Gastrocnemius medialis (tissue), 4 donors: ENCODE measurements at regions not wholly inside any gene's neighbourhood (a gene's known extent, or its start where the extent isn't known, plus 50 kb on each side); places are given as distances from the start of the nearest gene placed in this dataset.

ENCODE experiments used
- ATAC-seq, 2 donors: fragments of 150-250 bp; one replicate each; pipeline ENCODE4 v1.9.1; 2016
- DNase-seq, 2 donors: peaks; one replicate each; pipeline ENCODE4 v3.0.0-alpha.2; 2019
- H3K27ac ChIP-seq, 4 donors: fragments of 200-600 bp; sonication (generic); 1 replicate in 1 of 4; 2 replicates in 3 of 4; pipeline ENCODE4 v1.5.1; 2016 to 2018; ENCODE audit warnings: mild to moderate bottlenecking in 2 of 4, moderate library complexity in 1 of 4
- H3K27me3 ChIP-seq, 3 donors: fragments of 200-600 bp; sonication (generic) in 2 of 3; 1 replicate in 1 of 3; 2 replicates in 2 of 3; pipeline versions ENCODE4 v1.5.1 to v1.6.0; 2016 to 2019; ENCODE audit warnings: mild to moderate bottlenecking in 1 of 3, moderate library complexity in 1 of 3
- H3K36me3 ChIP-seq, 2 donors: fragments of 200-600 bp; sonication (generic) in 1 of 2; one replicate each; pipeline ENCODE4 v1.5.1; 2017 to 2018
- H3K4me1 ChIP-seq, 2 donors: fragments of 200-600 bp; sonication (generic) in 1 of 2; one replicate each; pipeline ENCODE4 v1.5.1; 2016 to 2017; ENCODE audit warnings: mild to moderate bottlenecking in 2 of 2
- H3K4me3 ChIP-seq, 4 donors: fragments of 200-600 bp; sonication (generic) in 3 of 4; 1 replicate in 1 of 4; 2 replicates in 3 of 4; pipeline ENCODE4 v1.5.1; 2016 to 2019; ENCODE audit warnings: mild to moderate bottlenecking in 2 of 4
- H3K9me3 ChIP-seq, 3 donors: fragments of 200-600 bp; sonication (generic) in 2 of 3; 1 replicate in 1 of 3; 2 replicates in 2 of 3; pipeline ENCODE4 v1.5.1; 2016 to 2019
- CTCF ChIP-seq, 5 experiments: fragments of 450-650 bp in 3 of 5; fragments of 200-600 bp in 2 of 5; sonication (generic) in 2 of 5; IDR thresholded peaks in 4 of 5; conservative IDR thresholded peaks in 1 of 5; 1 replicate in 4 of 5; 2 replicates in 1 of 5; pipeline ENCODE4 v1.5.1; 2016 to 2019; ENCODE audit warnings: antibody characterized with exemption in 5 of 5, mild to moderate bottlenecking in 3 of 5, moderate library complexity in 3 of 5
- POLR2A ChIP-seq, 2 donors: fragments of 450-650 bp; IDR thresholded peaks; one replicate each; pipeline ENCODE4 v1.6.1; 2017; ENCODE audit warnings: antibody characterized with exemption in 2 of 2, mild to moderate bottlenecking in 2 of 2, moderate library complexity in 2 of 2
- in situ Hi-C, 4 donors: fragments of 200-750 bp; cut with MboI; loops; one replicate each; pipeline versions ENCODE4 v1.15.0 to v1.8.0; 2017; ENCODE audit warnings: low sequenced_read_pairs in 4 of 4
- intact Hi-C: fragments of 100-400 bp; cut with DNase I; formaldehyde crosslinking; loops from one replicate; pipeline ENCODE4 v1.15.1; 2023; ENCODE audit warnings: low total_unique reads

GRCh38 chr9:113786071-113786470, 90.0 kb upstream of the ZNF618 start:
- ATAC-seq, result no peak
- H3K27ac ChIP-seq, result no peak overlapping the region
- H3K9me3 ChIP-seq, result no peaks in the 10 kb centered on the region
- intact Hi-C loops (no loop called here), in situ Hi-C loops (no loop called here)
- no peaks in the 10 kb centered on the region for H3K4me1 ChIP-seq
- H3K36me3 ChIP-seq, result no peaks in the 10 kb centered on the region
- H3K27me3 ChIP-seq, result no peaks in the 10 kb centered on the region
- H3K4me3 ChIP-seq, result no peak overlapping the region
- TF ChIP-seq POLR2A (IDR thresholded peaks at IDR 0.05), result no peak
- no peak for TF ChIP-seq CTCF (IDR thresholded peaks at IDR 0.05 in 4 of 5, conservative IDR thresholded peaks at IDR 0.05 in 1 of 5)
- no peak for DNase-seq

GRCh38 chr9:113787871-113788270, 88.2 kb upstream of the ZNF618 start:
- Histone ChIP-seq H3K9me3 (no peaks in the 10 kb centered on the region), H3K27ac (no peak overlapping the region), H3K36me3 (no peaks in the 10 kb centered on the region), H3K4me1 (no peaks in the 10 kb centered on the region), H3K4me3 (no peak overlapping the region), H3K27me3 (no peaks in the 10 kb centered on the region)
- no peak for DNase-seq
- intact Hi-C loops (no loop called here), in situ Hi-C loops (no loop called here)
- TF ChIP-seq POLR2A (IDR thresholded peaks at IDR 0.05), result no peak
- TF ChIP-seq CTCF (IDR thresholded peaks at IDR 0.05 in 4 of 5, conservative IDR thresholded peaks at IDR 0.05 in 1 of 5), result no peak
- ATAC-seq, result no peak

- DNase-seq, result no peak
- no peak for ATAC-seq
- H3K27ac ChIP-seq, result no peak overlapping the region
- intact Hi-C loops, result no loop called here
- H3K27me3 ChIP-seq, result no peaks in the 10 kb centered on the region
- H3K4me3 ChIP-seq, result no peak overlapping the region
- no peaks in the 10 kb centered on the region for H3K9me3 ChIP-seq
- H3K36me3 ChIP-seq, result no peaks in the 10 kb centered on the region
- in situ Hi-C loops, result no loop called here
- H3K4me1 ChIP-seq, result no peaks in the 10 kb centered on the region
- TF ChIP-seq CTCF (IDR thresholded peaks at IDR 0.05 in 4 of 5, conservative IDR thresholded peaks at IDR 0.05 in 1 of 5) (no peak), POLR2A (IDR thresholded peaks at IDR 0.05) (no peak)
Measured at GRCh38 chr9:113788616-113789330, 87.3 kb upstream of the ZNF618 start.

- intact Hi-C loops, result no loop called here
- in situ Hi-C loops, result no loop called here
- ATAC-seq (no peak), DNase-seq (no peak)
- Histone ChIP-seq H3K27me3 (no peaks in the 10 kb centered on the region), H3K27ac (no peak overlapping the region), H3K36me3 (no peaks in the 10 kb centered on the region), H3K9me3 (no peaks in the 10 kb centered on the region), H3K4me1 (no peaks in the 10 kb centered on the region), H3K4me3 (no peak overlapping the region)
- TF ChIP-seq CTCF (IDR thresholded peaks at IDR 0.05 in 4 of 5, conservative IDR thresholded peaks at IDR 0.05 in 1 of 5), result no peak
- TF ChIP-seq POLR2A (IDR thresholded peaks at IDR 0.05), result no peak
Measured at GRCh38 chr9:113790093-113790492, 86.0 kb upstream of the ZNF618 start.

- H3K4me1 ChIP-seq, result no peaks in the 10 kb centered on the region
- no peak for ATAC-seq
- no peak for TF ChIP-seq CTCF (IDR thresholded peaks at IDR 0.05 in 4 of 5, conservative IDR thresholded peaks at IDR 0.05 in 1 of 5)
- intact Hi-C loops (no loop called here), in situ Hi-C loops (no loop called here)
- DNase-seq, result no peak
- H3K27me3 ChIP-seq, result no peaks in the 10 kb centered on the region
- no peaks in the 10 kb centered on the region for H3K9me3 ChIP-seq
- H3K36me3 ChIP-seq, result no peaks in the 10 kb centered on the region
- no peak overlapping the region for H3K27ac ChIP-seq
- no peak overlapping the region for H3K4me3 ChIP-seq
Measured at GRCh38 chr9:113793558-113793957, 82.6 kb upstream of the ZNF618 start.
